Kidney (tissue), 13 donors: ENCODE measurements at regions not wholly inside any gene's neighbourhood (a gene's known extent, or its start where the extent isn't known, plus 50 kb on each side); places are given as distances from the start of the nearest gene placed in this dataset.

Experiments
- DNase-seq, 5 donors: peaks; one replicate each; pipeline ENCODE4 v3.0.0-alpha.2; 2013 to 2020
- FAIRE-seq: peaks from 2 replicates; lab custom pipeline; 2012; peaks lifted over from hg19 to GRCh38; lab: Jason Lieb, UNC
- H3K27ac ChIP-seq, 2 donors: one replicate each; pipeline ENCODE4 v1.7.0; 2013; ENCODE audit warnings: low read depth in 2 of 2, low read length in 2 of 2, inconsistent platforms in 1 of 2
- H3K27me3 ChIP-seq: one replicate; pipeline ENCODE4 v1.7.1; 2013; ENCODE audit warnings: low read length, inconsistent platforms; ENCODE audit not compliant: control insufficient read depth, insufficient read depth
- H3K36me3 ChIP-seq, 3 donors: one replicate each; pipeline versions ENCODE4 v1.7.0 to v1.7.1; 2013; ENCODE audit warnings: low read length in 3 of 3, control low read depth in 1 of 3, inconsistent platforms in 1 of 3; ENCODE audit not compliant: insufficient read depth in 3 of 3, control insufficient read depth in 2 of 3
- H3K4me1 ChIP-seq, 3 donors: one replicate each; pipeline versions ENCODE4 v1.7.0 to v1.7.1; 2013; ENCODE audit warnings: low read length in 3 of 3, inconsistent platforms in 1 of 3, low read depth in 1 of 3; ENCODE audit not compliant: control insufficient read depth in 2 of 3, insufficient read depth in 2 of 3
- H3K4me3 ChIP-seq, 3 donors: one replicate each; pipeline versions ENCODE4 v1.7.0 to v1.8.1; 2013; ENCODE audit warnings: low read length in 3 of 3, control low read depth in 1 of 3, inconsistent platforms in 1 of 3
- H3K9ac ChIP-seq, 3 donors: one replicate each; pipeline versions ENCODE4 v1.7.0 to v1.7.1; 2013; ENCODE audit warnings: low read length in 3 of 3, control low read depth in 1 of 3, inconsistent platforms in 1 of 3
- H3K9me3 ChIP-seq, 3 donors: one replicate each; pipeline versions ENCODE4 v1.7.0 to v1.7.1; 2013; ENCODE audit warnings: low read length in 3 of 3, control low read depth in 1 of 3, inconsistent platforms in 1 of 3; ENCODE audit not compliant: control insufficient read depth in 2 of 3, insufficient read depth in 1 of 3
- CTCF ChIP-seq: IDR thresholded peaks from 3 replicates; pipeline ENCODE4 v1.5.1; 2012; ENCODE audit warnings: mild to moderate bottlenecking, moderate library complexity, borderline replicate concordance; ENCODE audit not compliant: insufficient read depth; ENCODE audit errors: extremely low read depth
- intact Hi-C: fragments of 100-400 bp; cut with DNase I; formaldehyde crosslinking; loops from one replicate; pipeline ENCODE4 v1.11.1; 2022
- donor health status: control.
- donor health status: control.
- donor health status: control.
- donor health status: control.
- donor health status: control.
- donor health status: DM: yes; HTN: yes; CAD: no.
- donor health status: Normal renal cell carcinoma (clear cell type).

- Histone ChIP-seq H3K36me3 (no peaks in the 10 kb centered on the region), H3K9me3 (no peaks in the 10 kb centered on the region), H3K4me3 (no peak overlapping the region), H3K9ac (no peak overlapping the region), H3K27ac (no peak overlapping the region), H3K4me1 (no peaks in the 10 kb centered on the region), H3K27me3 (no peaks in the 10 kb centered on the region)
- TF ChIP-seq CTCF = no peak
- FAIRE-seq (no peak), DNase-seq (peak in 1 of 5 donors; percentile 64)
- intact Hi-C loops = no loop called here
Observed at GRCh38 chr2:138897274-138897673, 117.1 kb upstream of the NXPH2 start.

- Histone ChIP-seq H3K4me3 (no peak overlapping the region), H3K4me1 (no peaks in the 10 kb centered on the region), H3K9ac (no peak overlapping the region), H3K27me3 (no peaks in the 10 kb centered on the region), H3K27ac (no peak overlapping the region), H3K36me3 (no peaks in the 10 kb centered on the region), H3K9me3 (no peaks in the 10 kb centered on the region)
- TF ChIP-seq CTCF = no peak
- intact Hi-C loops = no loop called here
- DNase-seq = no peak
- FAIRE-seq = no peak
Observed at GRCh38 chr2:138893746-138894145, 113.6 kb upstream of the NXPH2 start.

GRCh38 chr2:138881126-138881525 lies 100.9 kb upstream of the NXPH2 start:
- Histone ChIP-seq H3K27ac (no peak overlapping the region), H3K9me3 (no peaks in the 10 kb centered on the region), H3K36me3 (no peaks in the 10 kb centered on the region), H3K9ac (no peak overlapping the region), H3K4me3 (no peak overlapping the region), H3K27me3 (no peaks in the 10 kb centered on the region), H3K4me1 (no peaks in the 10 kb centered on the region)
- FAIRE-seq (no peak), DNase-seq (no peak)
- TF ChIP-seq CTCF = no peak
- intact Hi-C loops = no loop called here

- Histone ChIP-seq H3K27ac (no peak overlapping the region), H3K27me3 (no peaks in the 10 kb centered on the region), H3K4me3 (no peak overlapping the region), H3K9ac (no peak overlapping the region), H3K36me3 (no peaks in the 10 kb centered on the region), H3K9me3 (no peaks in the 10 kb centered on the region), H3K4me1 (no peaks in the 10 kb centered on the region)
- TF ChIP-seq CTCF = no peak
- FAIRE-seq = no peak
- intact Hi-C loops = no loop called here
- DNase-seq = no peak
Observed at GRCh38 chr2:138879931-138880330, 99.7 kb upstream of the NXPH2 start.
